ENCODE measurements at regions not wholly inside any gene's neighbourhood (a gene's known extent, or its start where the extent isn't known, plus 50 kb on each side); places are given as distances from the start of the nearest gene placed in this dataset.

- TF ChIP-seq POLR2AphosphoS5 (IDR thresholded peaks at IDR 0.05; ENCODE audit: borderline replicate concordance, low read depth, low read length) (no peak), EZH2 (IDR thresholded peaks at IDR 0.05) (no peak)
Observed at GRCh38 chr12:20250761-20251160, 117.6 kb upstream of the PDE3A start.
